Neural crest cell (in vitro differentiated cells): ENCODE measurements at regions not wholly inside any gene's neighbourhood (a gene's known extent, or its start where the extent isn't known, plus 50 kb on each side); places are given as distances from the start of the nearest gene placed in this dataset.

ENCODE experiments used
- DNase-seq: peaks from one replicate; pipeline ENCODE4 v3.0.0; 2021; ENCODE audit warnings: low read depth, mixed read lengths, low spot score
- H3K27ac Mint-ChIP-seq: one replicate; pipeline ENCODE4 v1.8.0; 2021; ENCODE audit warnings: mild to moderate bottlenecking, mixed read lengths; ENCODE audit not compliant: unreplicated experiment
- H3K27me3 Mint-ChIP-seq: 2 replicates; pipeline ENCODE4 v1.8.0; 2021; ENCODE audit warnings: low read depth, mild to moderate bottlenecking, mixed read lengths
- H3K36me3 Mint-ChIP-seq: 2 replicates; pipeline ENCODE4 v1.8.0; 2021; ENCODE audit warnings: low read depth, mild to moderate bottlenecking, mixed read lengths
- H3K4me1 Mint-ChIP-seq: 2 replicates; pipeline ENCODE4 v1.8.0; 2021; ENCODE audit warnings: mixed read lengths
- H3K4me3 Mint-ChIP-seq: one replicate; pipeline ENCODE4 v1.8.0; 2021; ENCODE audit warnings: mild to moderate bottlenecking, mixed read lengths
- H3K9me3 Mint-ChIP-seq: 2 replicates; pipeline ENCODE4 v1.8.0; 2021; ENCODE audit warnings: mixed read lengths
- CTCF ChIP-seq: fragments of 200-600 bp; sonication (generic); conservative IDR thresholded peaks from 2 replicates; pipeline ENCODE4 v1.5.0; 2021; ENCODE audit warnings: antibody characterized with exemption, mild to moderate bottlenecking

GRCh38 chr2:146950911-146951310 lies 893.9 kb upstream of the ACVR2A start:
- Mint-ChIP-seq H3K27me3 (no peaks in the 10 kb centered on the region), H3K4me1 (peaks cover 8% of the 10 kb centered on the region), H3K36me3 (peaks cover 4% of the 10 kb centered on the region), H3K9me3 (peaks cover 9% of the 10 kb centered on the region), H3K27ac (no peak overlapping the region), H3K4me3 (no peak overlapping the region)
- no peak for DNase-seq
- no peak for TF ChIP-seq CTCF

- H3K36me3 Mint-ChIP-seq = peaks cover 4% of the 10 kb centered on the region
- peak overlapping the region; percentile 1 for H3K27ac Mint-ChIP-seq
- no peak overlapping the region for H3K4me3 Mint-ChIP-seq
- TF ChIP-seq CTCF = no peak
- peaks cover 9% of the 10 kb centered on the region for H3K9me3 Mint-ChIP-seq
- no peak for DNase-seq
- no peaks in the 10 kb centered on the region for H3K27me3 Mint-ChIP-seq
- peaks cover 8% of the 10 kb centered on the region for H3K4me1 Mint-ChIP-seq
These were observed 894.5 kb upstream of the ACVR2A start for GRCh38 chr2:146950361-146950760.

- no peaks in the 10 kb centered on the region for H3K27me3 Mint-ChIP-seq
- peaks cover 9% of the 10 kb centered on the region for H3K9me3 Mint-ChIP-seq
- peaks cover 11% of the 10 kb centered on the region for H3K4me1 Mint-ChIP-seq
- H3K27ac Mint-ChIP-seq = no peak overlapping the region
- peaks cover 4% of the 10 kb centered on the region for H3K36me3 Mint-ChIP-seq
- DNase-seq = no peak
- TF ChIP-seq CTCF = no peak
- no peak overlapping the region for H3K4me3 Mint-ChIP-seq
These were observed 895.4 kb upstream of the ACVR2A start for GRCh38 chr2:146949400-146949799.

- no peak for TF ChIP-seq CTCF
- DNase-seq = no peak
- Mint-ChIP-seq H3K9me3 (peaks cover 9% of the 10 kb centered on the region), H3K4me1 (peaks cover 5% of the 10 kb centered on the region), H3K27me3 (no peaks in the 10 kb centered on the region), H3K4me3 (no peak overlapping the region), H3K27ac (no peak overlapping the region), H3K36me3 (peaks cover 4% of the 10 kb centered on the region)
These were observed 900.2 kb upstream of the ACVR2A start for GRCh38 chr2:146944601-146945000.

GRCh38 chr2:146939991-146940685 lies 904.7 kb upstream of the ACVR2A start:
- H3K27ac Mint-ChIP-seq = no peak overlapping the region
- no peak overlapping the region for H3K4me3 Mint-ChIP-seq
- H3K9me3 Mint-ChIP-seq = peaks cover 7% of the 10 kb centered on the region
- TF ChIP-seq CTCF = no peak
- H3K27me3 Mint-ChIP-seq = no peaks in the 10 kb centered on the region
- H3K36me3 Mint-ChIP-seq = no peaks in the 10 kb centered on the region
- H3K4me1 Mint-ChIP-seq = peaks cover 5% of the 10 kb centered on the region
- DNase-seq = no peak
